Activated CD8-positive, alpha-beta memory T cell treated with anti-CD3 and anti-CD28 coated beads for 48 hours (primary cell): ENCODE measurements at regions not wholly inside any gene's neighbourhood (a gene's known extent, or its start where the extent isn't known, plus 50 kb on each side); places are given as distances from the start of the nearest gene placed in this dataset.
"Not testable (repeated sequence)": the region's sequence is repeated elsewhere in the genome, so short reads cannot be mapped to it uniquely, and the experiment has no call there.

ENCODE experiments used
- DNase-seq, 3 experiments: peaks; one replicate each; pipeline ENCODE4 v3.0.0-alpha.2; 2020; ENCODE audit warnings: low read depth in 2 of 3, low spot score in 2 of 3

- no peak for DNase-seq
These were observed 135.9 kb downstream of the C6orf118 start for GRCh38 chr6:165173484-165173883.

GRCh38 chr6:165167861-165168260 lies 141.5 kb downstream of the C6orf118 start:
- no peak for DNase-seq

GRCh38 chr6:165167311-165167710 lies 142.1 kb downstream of the C6orf118 start:
- no peak for DNase-seq

GRCh38 chr6:165163519-165163918 lies 145.9 kb downstream of the C6orf118 start:
- no peak for DNase-seq

GRCh38 chr6:165159460-165159859 lies 149.9 kb downstream of the C6orf118 start:
- DNase-seq = no peak

- DNase-seq = no peak
These were observed 162.9 kb downstream of the C6orf118 start for GRCh38 chr6:165146456-165146855.

GRCh38 chr6:165135889-165136288 lies 173.5 kb downstream of the C6orf118 start:
- no peak for DNase-seq

- no peak for DNase-seq
These were observed 180.3 kb downstream of the C6orf118 start for GRCh38 chr6:165129086-165129485.

GRCh38 chr6:165127743-165128142 lies 181.7 kb downstream of the C6orf118 start:
- not testable (repeated sequence) for DNase-seq

GRCh38 chr6:165124681-165125080 lies 184.7 kb downstream of the C6orf118 start:
- DNase-seq = not testable (repeated sequence)

- DNase-seq = no peak
These were observed 190.0 kb downstream of the C6orf118 start for GRCh38 chr6:165119231-165120020.

- DNase-seq = no peak
These were observed 190.7 kb downstream of the C6orf118 start for GRCh38 chr6:165118736-165119135.

GRCh38 chr6:165117806-165118205 lies 191.6 kb downstream of the C6orf118 start:
- no peak for DNase-seq

- no peak for DNase-seq
These were observed 192.3 kb downstream of the C6orf118 start for GRCh38 chr6:165117121-165117520.

GRCh38 chr6:165110860-165111259 lies 198.5 kb downstream of the C6orf118 start:
- DNase-seq = no peak

GRCh38 chr6:165109011-165109410 lies 200.4 kb downstream of the C6orf118 start:
- no peak for DNase-seq

- DNase-seq = no peak
These were observed 203.1 kb downstream of the C6orf118 start for GRCh38 chr6:165106261-165106660.

GRCh38 chr6:165098165-165098564 lies 211.2 kb downstream of the C6orf118 start:
- no peak for DNase-seq

GRCh38 chr6:165096868-165097267 lies 212.5 kb downstream of the C6orf118 start:
- DNase-seq = no peak

GRCh38 chr6:165096209-165096608 lies 213.2 kb downstream of the C6orf118 start:
- DNase-seq = no peak

- DNase-seq = no peak
These were observed 216.4 kb downstream of the C6orf118 start for GRCh38 chr6:165092881-165093595.

- no peak for DNase-seq
These were observed 218.2 kb downstream of the C6orf118 start for GRCh38 chr6:165091121-165091785.
